K562 (cell line): ENCODE measurements at regions not wholly inside any gene's neighbourhood (a gene's known extent, or its start where the extent isn't known, plus 50 kb on each side); places are given as distances from the start of the nearest gene placed in this dataset.

Source experiments
- BHLHE40 ChIP-seq: IDR thresholded peaks from 2 replicates; pipeline ENCODE4 v1.6.1; 2011; ENCODE audit warnings: low read length, improper control_type of control experiment
- BMI1 ChIP-seq: fragments of 150-350 bp; IDR thresholded peaks from 2 replicates; pipeline ENCODE4 v1.6.1; 2014; ENCODE audit warnings: low read length
- CEBPB ChIP-seq: fragments of 450-650 bp; IDR thresholded peaks from 2 replicates; pipeline ENCODE4 v1.6.1; 2016; ENCODE audit warnings: missing genetic modification characterization, missing compliant biosample characterization
- DMBX1 ChIP-seq: fragments of 250-450 bp; sonication (Bioruptor Pico); IDR thresholded peaks from 2 replicates; pipeline ENCODE4 v1.8.0; 2022; ENCODE audit warnings: inconsistent platforms, mild to moderate bottlenecking, moderate library complexity, borderline replicate concordance
- ESRRB ChIP-seq: fragments of 250-450 bp; sonication (Bioruptor Pico); IDR thresholded peaks from 2 replicates; pipeline ENCODE4 v1.5.0; 2020; ENCODE audit warnings: mild to moderate bottlenecking, moderate library complexity, borderline replicate concordance
- MAFG ChIP-seq: fragments of 450-650 bp; conservative IDR thresholded peaks from 2 replicates; pipeline ENCODE4 v1.6.1; 2016; ENCODE audit warnings: missing genetic modification characterization, missing compliant biosample characterization
- NCOA2 ChIP-seq, 2 experiments: fragments of 450-650 bp; IDR thresholded peaks; 2 replicates each; pipeline ENCODE4 v1.6.1; 2018; ENCODE audit warnings: mild to moderate bottlenecking in 2 of 2, moderate library complexity in 1 of 2; ENCODE audit not compliant: partially characterized antibody in 2 of 2
- PHTF2 ChIP-seq: fragments of 250-450 bp; sonication (Bioruptor Pico); IDR thresholded peaks from 2 replicates; pipeline ENCODE4 v1.5.0; 2021; ENCODE audit warnings: mild to moderate bottlenecking
- PTBP1 ChIP-seq: fragments of 200-400 bp; formaldehyde crosslinking; IDR thresholded peaks from 2 replicates; pipeline ENCODE4 v1.6.1; 2017; ENCODE audit warnings: low read depth, low read length
- XRCC3 ChIP-seq: fragments of 450-650 bp; IDR thresholded peaks from 2 replicates; pipeline ENCODE4 v1.6.1; 2017; ENCODE audit warnings: mild to moderate bottlenecking, moderate library complexity
- ZFP1 ChIP-seq: fragments of 450-650 bp; formaldehyde crosslinking; IDR thresholded peaks from 2 replicates; pipeline ENCODE4 v1.4.0; 2020; ENCODE audit warnings: mild to moderate bottlenecking, mixed read lengths
- ZNF217 ChIP-seq: sonication (generic); formaldehyde crosslinking; IDR thresholded peaks from 2 replicates; pipeline ENCODE4 v1.8.0; 2022; ENCODE audit warnings: mild to moderate bottlenecking, missing genetic modification reagents
- ZNF239 ChIP-seq: fragments of 250-450 bp; sonication (Bioruptor Pico); IDR thresholded peaks from 2 replicates; pipeline ENCODE4 v1.4.0; 2020; ENCODE audit warnings: mild to moderate bottlenecking
- ZNF316 ChIP-seq: fragments of 450-650 bp; IDR thresholded peaks from 2 replicates; pipeline ENCODE4 v1.6.1; 2016
- ZNF780A ChIP-seq: fragments of 250-450 bp; sonication (Bioruptor Pico); IDR thresholded peaks from 2 replicates; pipeline ENCODE4 v1.5.0; 2021; ENCODE audit warnings: mild to moderate bottlenecking
- TF ChIP-seq, protein P1 (sequence below), 2 experiments: fragments of 450-650 bp; formaldehyde crosslinking in 1 of 2; IDR thresholded peaks; 2 replicates each; pipeline versions ENCODE4 v1.4.0 to v1.6.1; 2014 to 2020; ENCODE audit warnings: mild to moderate bottlenecking in 2 of 2, borderline replicate concordance in 1 of 2, low read depth in 1 of 2
- TF ChIP-seq, protein P2 (sequence below): IDR thresholded peaks from 2 replicates; pipeline ENCODE4 v1.6.1; 2011; ENCODE audit warnings: borderline replicate concordance, low read depth, mild to moderate bottlenecking, moderate library complexity, low read length; ENCODE audit not compliant: insufficient read depth, poor library complexity, severe bottlenecking
- TF ChIP-seq, protein P3 (sequence below): fragments of 250-450 bp; sonication (Bioruptor Pico); IDR thresholded peaks from 2 replicates; pipeline ENCODE4 v1.9.0; 2021; ENCODE audit warnings: mild to moderate bottlenecking, inconsistent platforms

GRCh38 chr6:147126618-147127022 lies 77.6 kb upstream of the STXBP5 start (continued):
- TF ChIP-seq BMI1 (no peak), ZNF780A (CRISPR knock-in tag) (no peak), NCOA2 (IDR thresholded peaks at IDR 0.05; ENCODE audit: partially characterized antibody in 2 of 2) (no peak), PTBP1 (no peak), ZNF316 (no peak), ZNF217 (no peak), BHLHE40 (peak; percentile 65), ZFP1 (CRISPR knock-in tag) (no peak), DMBX1 (peak; percentile 73; the same call in 1 of the 2 replicates), CEBPB (tag) (no peak), XRCC3 (no peak), ESRRB (CRISPR knock-in tag) (no peak), MAFG (tag) (0 out of 2 replicates have a peak, but pooled peaks have one; percentile 17), PHTF2 (CRISPR knock-in tag) (no peak), ZNF239 (peak; percentile 66; the same call in 1 of the 2 replicates)
- TF ChIP-seq, protein P1, sequence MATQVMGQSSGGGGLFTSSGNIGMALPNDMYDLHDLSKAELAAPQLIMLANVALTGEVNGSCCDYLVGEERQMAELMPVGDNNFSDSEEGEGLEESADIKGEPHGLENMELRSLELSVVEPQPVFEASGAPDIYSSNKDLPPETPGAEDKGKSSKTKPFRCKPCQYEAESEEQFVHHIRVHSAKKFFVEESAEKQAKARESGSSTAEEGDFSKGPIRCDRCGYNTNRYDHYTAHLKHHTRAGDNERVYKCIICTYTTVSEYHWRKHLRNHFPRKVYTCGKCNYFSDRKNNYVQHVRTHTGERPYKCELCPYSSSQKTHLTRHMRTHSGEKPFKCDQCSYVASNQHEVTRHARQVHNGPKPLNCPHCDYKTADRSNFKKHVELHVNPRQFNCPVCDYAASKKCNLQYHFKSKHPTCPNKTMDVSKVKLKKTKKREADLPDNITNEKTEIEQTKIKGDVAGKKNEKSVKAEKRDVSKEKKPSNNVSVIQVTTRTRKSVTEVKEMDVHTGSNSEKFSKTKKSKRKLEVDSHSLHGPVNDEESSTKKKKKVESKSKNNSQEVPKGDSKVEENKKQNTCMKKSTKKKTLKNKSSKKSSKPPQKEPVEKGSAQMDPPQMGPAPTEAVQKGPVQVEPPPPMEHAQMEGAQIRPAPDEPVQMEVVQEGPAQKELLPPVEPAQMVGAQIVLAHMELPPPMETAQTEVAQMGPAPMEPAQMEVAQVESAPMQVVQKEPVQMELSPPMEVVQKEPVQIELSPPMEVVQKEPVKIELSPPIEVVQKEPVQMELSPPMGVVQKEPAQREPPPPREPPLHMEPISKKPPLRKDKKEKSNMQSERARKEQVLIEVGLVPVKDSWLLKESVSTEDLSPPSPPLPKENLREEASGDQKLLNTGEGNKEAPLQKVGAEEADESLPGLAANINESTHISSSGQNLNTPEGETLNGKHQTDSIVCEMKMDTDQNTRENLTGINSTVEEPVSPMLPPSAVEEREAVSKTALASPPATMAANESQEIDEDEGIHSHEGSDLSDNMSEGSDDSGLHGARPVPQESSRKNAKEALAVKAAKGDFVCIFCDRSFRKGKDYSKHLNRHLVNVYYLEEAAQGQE (IDR thresholded peaks at IDR 0.05; ENCODE audit: borderline replicate concordance) = peak; percentile 46; the same call in 1 of the 2 replicates
- TF ChIP-seq, protein P1 (CRISPR knock-in tag; IDR thresholded peaks at IDR 0.05; ENCODE audit: low read depth) = no peak
- TF ChIP-seq, protein P2, sequence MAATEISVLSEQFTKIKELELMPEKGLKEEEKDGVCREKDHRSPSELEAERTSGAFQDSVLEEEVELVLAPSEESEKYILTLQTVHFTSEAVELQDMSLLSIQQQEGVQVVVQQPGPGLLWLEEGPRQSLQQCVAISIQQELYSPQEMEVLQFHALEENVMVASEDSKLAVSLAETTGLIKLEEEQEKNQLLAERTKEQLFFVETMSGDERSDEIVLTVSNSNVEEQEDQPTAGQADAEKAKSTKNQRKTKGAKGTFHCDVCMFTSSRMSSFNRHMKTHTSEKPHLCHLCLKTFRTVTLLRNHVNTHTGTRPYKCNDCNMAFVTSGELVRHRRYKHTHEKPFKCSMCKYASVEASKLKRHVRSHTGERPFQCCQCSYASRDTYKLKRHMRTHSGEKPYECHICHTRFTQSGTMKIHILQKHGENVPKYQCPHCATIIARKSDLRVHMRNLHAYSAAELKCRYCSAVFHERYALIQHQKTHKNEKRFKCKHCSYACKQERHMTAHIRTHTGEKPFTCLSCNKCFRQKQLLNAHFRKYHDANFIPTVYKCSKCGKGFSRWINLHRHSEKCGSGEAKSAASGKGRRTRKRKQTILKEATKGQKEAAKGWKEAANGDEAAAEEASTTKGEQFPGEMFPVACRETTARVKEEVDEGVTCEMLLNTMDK = no peak
- TF ChIP-seq, protein P3, sequence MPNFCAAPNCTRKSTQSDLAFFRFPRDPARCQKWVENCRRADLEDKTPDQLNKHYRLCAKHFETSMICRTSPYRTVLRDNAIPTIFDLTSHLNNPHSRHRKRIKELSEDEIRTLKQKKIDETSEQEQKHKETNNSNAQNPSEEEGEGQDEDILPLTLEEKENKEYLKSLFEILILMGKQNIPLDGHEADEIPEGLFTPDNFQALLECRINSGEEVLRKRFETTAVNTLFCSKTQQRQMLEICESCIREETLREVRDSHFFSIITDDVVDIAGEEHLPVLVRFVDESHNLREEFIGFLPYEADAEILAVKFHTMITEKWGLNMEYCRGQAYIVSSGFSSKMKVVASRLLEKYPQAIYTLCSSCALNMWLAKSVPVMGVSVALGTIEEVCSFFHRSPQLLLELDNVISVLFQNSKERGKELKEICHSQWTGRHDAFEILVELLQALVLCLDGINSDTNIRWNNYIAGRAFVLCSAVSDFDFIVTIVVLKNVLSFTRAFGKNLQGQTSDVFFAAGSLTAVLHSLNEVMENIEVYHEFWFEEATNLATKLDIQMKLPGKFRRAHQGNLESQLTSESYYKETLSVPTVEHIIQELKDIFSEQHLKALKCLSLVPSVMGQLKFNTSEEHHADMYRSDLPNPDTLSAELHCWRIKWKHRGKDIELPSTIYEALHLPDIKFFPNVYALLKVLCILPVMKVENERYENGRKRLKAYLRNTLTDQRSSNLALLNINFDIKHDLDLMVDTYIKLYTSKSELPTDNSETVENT (CRISPR knock-in tag) = no peak
